ENCODE measurements at regions not wholly inside any gene's neighbourhood (a gene's known extent, or its start where the extent isn't known, plus 50 kb on each side); places are given as distances from the start of the nearest gene placed in this dataset.

DNA sequence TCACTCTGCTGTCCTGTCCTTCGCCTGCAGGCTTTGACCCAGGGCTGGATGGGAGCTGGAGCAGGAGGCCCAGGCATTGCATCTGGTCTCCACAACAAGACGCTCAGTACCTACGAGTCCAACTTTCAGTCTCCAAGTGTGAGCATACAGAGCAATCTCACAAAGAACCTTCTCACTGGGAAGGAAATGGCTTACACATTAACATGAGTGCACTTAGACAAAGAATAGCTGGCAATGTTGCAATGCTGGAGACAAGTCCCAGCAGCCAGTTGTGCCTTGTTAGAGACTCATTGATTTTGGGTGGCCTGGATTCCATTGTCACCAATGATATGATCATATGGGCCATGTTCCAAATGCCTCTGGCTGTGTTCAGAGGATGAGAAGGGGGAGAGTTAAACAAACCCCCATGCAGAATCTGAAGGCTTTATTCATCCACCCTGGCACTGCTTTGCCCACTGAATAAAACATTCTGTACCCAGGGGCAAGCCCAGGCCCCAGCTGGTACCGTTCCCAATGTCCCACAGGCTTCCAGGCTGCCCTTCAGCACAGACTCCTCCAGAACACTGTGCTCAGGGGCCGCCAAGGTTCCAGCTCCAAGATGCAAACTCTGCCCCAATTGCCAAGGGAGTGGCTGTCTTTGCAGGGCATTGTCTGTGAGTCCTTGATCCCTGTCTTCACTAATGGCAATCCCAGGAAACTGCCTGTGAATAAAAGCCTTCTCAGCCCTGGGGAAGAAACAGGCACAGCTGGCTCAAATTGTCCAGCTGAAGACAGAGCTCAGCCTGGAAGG is 185.5 kb downstream of the HSD17B3 start:
- Histone ChIP-seq H3K36me3 (ENCODE audit: control insufficient read depth, insufficient read depth, low read length) (no peaks in the 10 kb centered on the region), H3K4me3 (ENCODE audit: low read depth, low read length) (no peak overlapping the region), H3K27me3 (ENCODE audit: control insufficient read depth, insufficient read depth, low read length) (no peaks in the 10 kb centered on the region)
- DNase-seq (ENCODE audit: low read depth) = no peak
- TF ChIP-seq, protein P1, sequence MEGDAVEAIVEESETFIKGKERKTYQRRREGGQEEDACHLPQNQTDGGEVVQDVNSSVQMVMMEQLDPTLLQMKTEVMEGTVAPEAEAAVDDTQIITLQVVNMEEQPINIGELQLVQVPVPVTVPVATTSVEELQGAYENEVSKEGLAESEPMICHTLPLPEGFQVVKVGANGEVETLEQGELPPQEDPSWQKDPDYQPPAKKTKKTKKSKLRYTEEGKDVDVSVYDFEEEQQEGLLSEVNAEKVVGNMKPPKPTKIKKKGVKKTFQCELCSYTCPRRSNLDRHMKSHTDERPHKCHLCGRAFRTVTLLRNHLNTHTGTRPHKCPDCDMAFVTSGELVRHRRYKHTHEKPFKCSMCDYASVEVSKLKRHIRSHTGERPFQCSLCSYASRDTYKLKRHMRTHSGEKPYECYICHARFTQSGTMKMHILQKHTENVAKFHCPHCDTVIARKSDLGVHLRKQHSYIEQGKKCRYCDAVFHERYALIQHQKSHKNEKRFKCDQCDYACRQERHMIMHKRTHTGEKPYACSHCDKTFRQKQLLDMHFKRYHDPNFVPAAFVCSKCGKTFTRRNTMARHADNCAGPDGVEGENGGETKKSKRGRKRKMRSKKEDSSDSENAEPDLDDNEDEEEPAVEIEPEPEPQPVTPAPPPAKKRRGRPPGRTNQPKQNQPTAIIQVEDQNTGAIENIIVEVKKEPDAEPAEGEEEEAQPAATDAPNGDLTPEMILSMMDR (IDR thresholded peaks at IDR 0.05; ENCODE audit: insufficient read depth, low read length, poor library complexity, severe bottlenecking) = no peak

DNA sequence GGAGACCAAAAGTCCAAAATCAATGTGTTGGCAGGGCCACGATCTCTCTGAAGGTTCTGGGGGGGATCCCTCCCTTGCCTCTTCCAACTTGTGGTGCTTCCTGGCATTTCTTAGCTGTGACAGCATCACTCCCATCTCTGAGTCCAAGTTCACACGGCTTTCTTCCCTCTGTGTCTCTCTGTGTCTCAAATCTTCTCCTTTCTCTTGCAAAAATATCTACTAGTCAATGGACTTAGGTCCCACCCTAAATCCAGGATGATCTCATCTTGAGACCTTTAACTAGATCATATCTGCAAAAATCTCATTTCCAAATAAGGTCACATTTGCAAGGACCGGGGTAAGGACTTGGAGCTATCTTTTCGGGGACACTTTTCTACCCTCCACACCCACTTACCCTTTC is 186.1 kb downstream of the HSD17B3 start:
- Histone ChIP-seq H3K36me3 (ENCODE audit: control insufficient read depth, insufficient read depth, low read length) (no peaks in the 10 kb centered on the region), H3K4me3 (ENCODE audit: low read depth, low read length) (no peak overlapping the region), H3K27me3 (ENCODE audit: control insufficient read depth, insufficient read depth, low read length) (peaks cover 3% of the 10 kb centered on the region)
- no peak for DNase-seq (ENCODE audit: low read depth)
- TF ChIP-seq, protein P1 (IDR thresholded peaks at IDR 0.05; ENCODE audit: insufficient read depth, low read length, poor library complexity, severe bottlenecking) = no peak

DNA sequence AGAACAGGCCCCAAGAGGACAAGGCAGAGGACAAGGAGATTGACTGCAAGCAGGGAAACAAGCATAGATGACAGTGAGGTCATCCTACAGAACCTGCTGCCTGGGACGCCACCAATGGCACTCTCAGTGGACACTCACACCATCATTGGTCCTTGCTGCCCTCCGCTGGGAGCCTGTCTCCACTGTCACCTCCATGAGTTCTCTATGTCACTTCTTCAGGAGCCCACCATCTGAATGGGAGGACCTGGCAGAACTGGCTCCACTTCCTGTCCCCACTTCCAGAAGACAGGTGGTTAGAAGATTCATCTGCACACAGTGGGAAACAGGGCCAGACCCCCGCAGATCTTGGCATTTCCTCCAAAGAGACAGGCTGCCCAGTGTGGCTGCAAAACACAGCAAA is 188.9 kb downstream of the HSD17B3 start:
- TF ChIP-seq, protein P1 (IDR thresholded peaks at IDR 0.05; ENCODE audit: insufficient read depth, low read length, poor library complexity, severe bottlenecking) = no peak
- H3K36me3 ChIP-seq (ENCODE audit: control insufficient read depth, insufficient read depth, low read length) = no peaks in the 10 kb centered on the region
- DNase-seq (ENCODE audit: low read depth) = no peak
- H3K4me3 ChIP-seq (ENCODE audit: low read depth, low read length) = no peak overlapping the region
- H3K27me3 ChIP-seq (ENCODE audit: control insufficient read depth, insufficient read depth, low read length) = peaks cover 3% of the 10 kb centered on the region

DNA sequence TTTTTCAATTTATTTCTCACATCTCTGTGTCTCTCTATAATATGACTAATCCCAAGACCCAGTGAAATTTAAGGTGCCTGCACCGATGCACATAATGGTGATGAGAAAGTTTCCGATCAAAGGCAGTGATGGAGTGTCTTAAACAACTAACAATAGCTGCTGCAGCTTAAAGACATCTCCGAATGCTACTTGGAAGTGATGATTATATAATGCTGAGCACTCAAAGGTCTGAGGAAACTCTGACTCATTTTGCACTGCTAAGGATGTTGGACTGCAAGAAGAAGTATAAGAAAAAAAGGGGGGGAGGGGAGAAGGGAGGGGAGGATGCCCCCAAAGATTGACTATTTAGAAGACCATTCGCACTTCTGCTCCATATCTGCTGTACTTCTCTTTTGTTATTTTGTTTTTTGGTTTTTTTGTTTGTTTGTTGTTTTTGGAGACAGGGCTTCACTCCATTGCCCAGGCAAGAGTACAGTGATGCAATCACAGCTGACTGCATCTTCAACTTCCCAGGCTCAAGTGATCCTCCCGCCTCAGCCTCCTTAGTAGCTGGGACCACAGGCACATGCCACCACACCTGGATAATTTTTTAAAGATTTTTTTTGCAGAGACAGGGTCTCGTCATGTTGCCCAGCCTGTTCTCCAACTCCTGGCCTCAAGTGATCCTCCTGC is 192.2 kb downstream of the HSD17B3 start:
- Histone ChIP-seq H3K27me3 (ENCODE audit: control insufficient read depth, insufficient read depth, low read length) (peaks cover 3% of the 10 kb centered on the region), H3K36me3 (ENCODE audit: control insufficient read depth, insufficient read depth, low read length) (no peaks in the 10 kb centered on the region), H3K4me3 (ENCODE audit: low read depth, low read length) (no peak overlapping the region)
- DNase-seq (ENCODE audit: low read depth) = peak; percentile 9
- TF ChIP-seq, protein P1 (IDR thresholded peaks at IDR 0.05; ENCODE audit: insufficient read depth, low read length, poor library complexity, severe bottlenecking) = no peak

DNA sequence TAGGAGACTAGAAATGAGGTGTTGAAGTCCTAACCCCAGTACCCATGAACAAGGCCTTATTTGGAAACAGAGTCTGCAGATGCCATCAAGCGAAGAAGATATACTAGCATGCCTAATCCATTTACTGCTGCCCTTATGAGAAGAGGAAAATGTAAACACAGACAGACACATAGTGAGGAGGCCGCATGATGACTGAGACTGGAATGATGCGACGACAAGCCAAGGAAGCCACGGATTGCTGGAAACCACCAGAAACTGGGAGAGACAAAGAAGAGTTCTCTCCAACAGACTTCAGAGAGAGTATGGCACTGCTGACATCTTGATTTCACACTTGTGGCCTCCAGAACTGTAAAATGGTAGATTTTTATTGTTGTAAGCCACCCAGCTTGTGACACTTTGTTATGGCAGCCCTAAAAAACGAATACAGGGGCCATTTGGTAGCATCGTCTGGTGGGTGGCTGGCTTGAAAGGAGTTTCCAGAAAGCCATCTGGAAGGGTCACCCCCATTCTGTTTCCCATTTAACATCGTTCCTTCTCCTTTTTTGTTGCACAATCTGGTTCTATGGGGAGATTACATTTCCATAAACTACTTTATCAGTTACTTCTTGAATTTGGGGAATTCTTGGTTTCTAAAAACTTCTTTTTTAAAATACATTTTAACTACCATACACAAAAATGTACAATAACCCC is 193.1 kb downstream of the HSD17B3 start:
- DNase-seq (ENCODE audit: low read depth) = no peak
- H3K36me3 ChIP-seq (ENCODE audit: control insufficient read depth, insufficient read depth, low read length) = no peaks in the 10 kb centered on the region
- peaks cover 3% of the 10 kb centered on the region for H3K27me3 ChIP-seq (ENCODE audit: control insufficient read depth, insufficient read depth, low read length)
- TF ChIP-seq, protein P1 (IDR thresholded peaks at IDR 0.05; ENCODE audit: insufficient read depth, low read length, poor library complexity, severe bottlenecking) = no peak
- H3K4me3 ChIP-seq (ENCODE audit: low read depth, low read length) = no peak overlapping the region
